GM12865 (cell line): ENCODE measurements at regions not wholly inside any gene's neighbourhood (a gene's known extent, or its start where the extent isn't known, plus 50 kb on each side); places are given as distances from the start of the nearest gene placed in this dataset.

ENCODE experiments used
- DNase-seq: peaks from one replicate; pipeline ENCODE4 v3.0.0; 2010; ENCODE audit warnings: low read depth
- H3K4me3 ChIP-seq: 2 replicates; pipeline ENCODE4 v1.5.1; 2011; ENCODE audit warnings: mild to moderate bottlenecking, low read depth, low read length, control low read depth
- CTCF ChIP-seq: IDR thresholded peaks from 2 replicates; pipeline ENCODE4 v1.5.1; 2011; ENCODE audit warnings: low read length, control low read depth, low read depth, inconsistent platforms; ENCODE audit not compliant: insufficient read depth; ENCODE audit errors: missing control alignments

- no peak for TF ChIP-seq CTCF
Observed at GRCh38 chr9:109709866-109710265, 70.1 kb upstream of the PALM2AKAP2 start.

GRCh38 chr9:109710830-109711229 is 69.2 kb upstream of the PALM2AKAP2 start:
- no peak overlapping the region for H3K4me3 ChIP-seq
- no peak for TF ChIP-seq CTCF
- DNase-seq, result no peak

More at GRCh38 chr9:109709866-109710265, 70.1 kb upstream of the PALM2AKAP2 start:
- DNase-seq, result no peak
- H3K4me3 ChIP-seq, result no peak overlapping the region

GRCh38 chr9:109715344-109715743 is 64.7 kb upstream of the PALM2AKAP2 start:
- H3K4me3 ChIP-seq, result no peak overlapping the region
- no peak for TF ChIP-seq CTCF
- DNase-seq, result no peak

- no peak for TF ChIP-seq CTCF
- no peak overlapping the region for H3K4me3 ChIP-seq
- DNase-seq, result no peak
Observed at GRCh38 chr9:109716631-109717030, 63.4 kb upstream of the PALM2AKAP2 start.

- H3K4me3 ChIP-seq, result no peak overlapping the region
- TF ChIP-seq CTCF, result no peak
- peak; percentile 21 for DNase-seq
Observed at GRCh38 chr9:109717342-109717741, 62.7 kb upstream of the PALM2AKAP2 start.

GRCh38 chr9:109718861-109719260 is 61.1 kb upstream of the PALM2AKAP2 start:
- DNase-seq, result no peak
- TF ChIP-seq CTCF, result no peak
- no peak overlapping the region for H3K4me3 ChIP-seq

- DNase-seq, result no peak
- TF ChIP-seq CTCF, result no peak
- H3K4me3 ChIP-seq, result no peak overlapping the region
Observed at GRCh38 chr9:109721001-109721400, 59.0 kb upstream of the PALM2AKAP2 start.
